GM18502 (cell line): ENCODE measurements at regions not wholly inside any gene's neighbourhood (a gene's known extent, or its start where the extent isn't known, plus 50 kb on each side); places are given as distances from the start of the nearest gene placed in this dataset.
A peak's percentile ranks its signal among the peaks of the same experiment; 100 is the strongest.
"Not testable (repeated sequence)": the region's sequence is repeated elsewhere in the genome, so short reads cannot be mapped to it uniquely, and the experiment has no call there.

ENCODE experiments used
- ATAC-seq: cut with Tn5 transposase; IDR thresholded peaks from one replicate; pipeline ENCODE4 v1.9.1; 2021; ENCODE audit warnings: mild to moderate bottlenecking; ENCODE audit not compliant: unreplicated experiment, poor library complexity

GRCh38 chr15:66864086-66864830 is 162.2 kb downstream of the SMAD6 start:
- ATAC-seq: no peak

- ATAC-seq: no peak
Measured at GRCh38 chr15:66864871-66865281, 162.8 kb downstream of the SMAD6 start.

GRCh38 chr15:66865622-66866611 is 163.9 kb downstream of the SMAD6 start:
- peak; percentile 82 for ATAC-seq

GRCh38 chr15:66866656-66867055 is 164.6 kb downstream of the SMAD6 start:
- ATAC-seq: no peak

DNA sequence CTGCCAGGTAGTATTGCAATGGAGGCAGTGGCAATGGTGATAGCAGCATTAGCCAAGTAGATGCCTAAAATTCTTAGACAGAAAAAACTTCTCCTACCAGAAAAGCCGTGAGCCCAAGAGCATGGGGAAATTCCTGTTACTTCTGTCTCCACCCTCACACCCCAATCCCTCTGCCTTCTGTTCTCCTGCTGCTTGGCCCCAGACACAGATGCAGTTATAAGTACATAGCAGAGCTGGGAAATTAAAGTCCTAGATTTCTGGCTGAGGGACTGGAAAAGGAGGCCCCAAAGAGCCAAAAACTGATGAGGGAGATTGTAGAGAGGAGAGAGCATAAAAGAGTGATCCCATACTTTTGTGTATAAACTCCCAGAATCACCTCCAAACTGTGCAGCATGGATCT is 166.9 kb downstream of the SMAD6 start:
- ATAC-seq: no peak

DNA sequence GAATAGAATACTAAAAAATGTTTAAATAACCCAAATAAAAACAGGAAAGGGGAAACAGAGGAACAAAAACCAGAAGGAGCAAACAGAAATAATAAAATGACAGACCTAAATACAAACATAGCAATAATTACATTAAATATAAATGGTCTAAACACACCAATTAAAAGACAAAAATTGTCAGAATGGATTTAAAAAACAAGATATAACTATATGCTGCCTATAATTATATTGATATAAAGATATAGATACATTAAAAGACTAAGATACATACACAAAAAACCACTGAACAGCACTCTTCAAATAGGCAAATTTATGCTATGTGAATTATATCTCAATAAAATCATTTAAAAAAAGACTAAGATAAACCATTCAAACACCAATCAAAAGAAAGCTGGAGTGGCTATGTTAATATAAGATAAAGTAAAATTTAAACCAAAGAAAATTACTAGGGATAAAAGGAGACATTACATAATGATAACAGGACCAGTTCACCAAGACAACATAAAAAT is 168.9 kb downstream of the SMAD6 start:
- ATAC-seq: no peak

- ATAC-seq: no peak
Measured at GRCh38 chr15:66872405-66872804, 170.4 kb downstream of the SMAD6 start.

- not testable (repeated sequence) for ATAC-seq
Measured at GRCh38 chr15:66873331-66873730, 171.3 kb downstream of the SMAD6 start.

DNA sequence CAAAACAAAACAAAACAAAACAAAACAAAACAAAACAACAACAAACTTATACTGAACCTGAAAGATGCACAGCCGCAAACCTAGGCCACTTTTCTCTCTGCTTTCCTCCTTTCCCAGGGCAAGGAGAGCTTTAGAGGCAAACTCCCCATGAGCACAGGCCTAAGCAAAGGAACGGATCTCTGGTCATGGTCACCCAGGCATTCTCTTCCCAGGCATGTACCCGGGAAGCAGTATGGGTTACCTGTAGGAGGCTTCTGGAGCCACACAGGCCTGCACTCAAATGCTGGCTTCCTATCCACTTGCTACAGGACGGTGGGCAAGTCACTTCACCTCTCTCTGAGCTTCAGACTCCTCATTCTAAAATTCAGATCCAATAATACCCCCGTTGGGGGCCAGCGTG is 171.8 kb downstream of the SMAD6 start:
- ATAC-seq: no peak

DNA sequence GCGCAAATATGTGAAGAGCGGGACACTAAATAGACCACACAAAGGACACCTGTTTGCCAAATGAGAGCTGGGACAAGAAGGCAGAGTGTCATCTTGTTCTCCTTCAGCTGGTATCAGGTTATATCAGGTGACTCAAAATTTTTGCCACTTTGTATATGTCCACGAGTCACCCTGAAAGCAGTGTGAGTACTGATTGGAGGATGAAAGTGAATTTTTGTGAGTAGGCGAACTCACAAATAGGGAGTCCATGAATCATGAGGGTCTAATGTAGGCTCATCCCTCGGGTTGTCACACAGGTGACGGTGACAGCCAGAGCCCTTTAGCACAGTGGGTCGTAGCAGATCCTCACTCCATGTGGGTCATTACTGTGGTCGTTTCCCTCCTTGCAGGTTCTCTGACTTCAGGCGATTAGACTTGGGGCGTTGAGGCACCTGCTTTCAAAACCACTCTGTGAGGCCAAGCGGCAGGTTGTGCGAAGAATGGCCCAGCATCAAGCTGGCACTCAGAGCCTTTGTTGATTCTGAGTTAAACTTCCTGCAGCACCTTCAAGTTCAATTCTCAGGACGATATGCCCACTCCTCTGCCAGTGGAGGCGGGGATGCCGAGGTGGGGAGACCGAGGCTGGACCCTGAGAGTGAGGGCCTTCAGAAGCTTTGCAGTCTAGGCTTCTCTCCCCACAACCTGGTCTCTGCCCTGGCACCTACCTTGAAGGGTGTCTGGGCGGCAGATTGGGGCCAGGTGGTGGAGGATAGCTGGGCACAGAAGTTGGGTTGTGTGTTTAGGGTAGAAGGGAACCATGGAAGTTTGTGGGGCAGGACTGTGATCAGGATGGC is 173.8 kb downstream of the SMAD6 start:
- ATAC-seq: no peak

DNA sequence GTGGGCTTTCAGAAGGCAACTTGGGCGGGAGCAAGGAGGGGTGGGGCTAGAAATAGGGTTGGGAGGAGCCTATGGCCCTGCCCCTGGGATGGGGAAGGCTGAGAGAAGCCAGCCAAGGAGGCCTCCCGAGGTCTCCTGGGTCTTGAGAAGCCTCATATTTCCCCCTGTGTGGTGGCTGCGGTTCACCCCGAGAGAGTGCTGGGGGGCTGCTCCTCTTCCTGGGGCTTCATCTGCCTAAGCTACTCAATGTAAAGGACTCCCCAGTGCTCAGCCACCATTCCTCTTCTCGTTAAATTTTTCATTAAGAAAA is 174.3 kb downstream of the SMAD6 start:
- ATAC-seq: no peak

- no peak for ATAC-seq
Measured at GRCh38 chr15:66876731-66877476, 174.9 kb downstream of the SMAD6 start.

GRCh38 chr15:66877477-66878271 is 175.6 kb downstream of the SMAD6 start:
- no peak for ATAC-seq

DNA sequence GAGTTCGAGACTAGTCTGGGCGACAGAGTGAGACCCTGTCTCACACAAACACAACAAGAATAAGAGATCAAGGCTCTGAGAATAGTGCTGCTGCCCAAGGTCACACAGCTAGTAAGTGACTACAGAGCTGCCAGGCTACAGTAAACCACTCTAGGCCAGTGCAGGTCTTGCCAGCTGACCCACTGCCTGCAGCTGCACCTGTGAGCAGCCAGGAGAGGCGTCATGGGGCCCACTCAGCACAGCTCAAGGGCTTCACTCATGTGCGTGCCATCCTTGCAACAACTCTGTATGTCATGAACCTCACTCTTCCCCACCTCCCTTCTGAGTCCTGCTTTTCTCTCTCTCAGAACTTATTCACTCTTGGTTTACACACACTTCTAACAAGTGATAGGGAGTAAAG is 176.7 kb downstream of the SMAD6 start:
- ATAC-seq: no peak

- no peak for ATAC-seq
Measured at GRCh38 chr15:66879531-66880368, 177.7 kb downstream of the SMAD6 start.

DNA sequence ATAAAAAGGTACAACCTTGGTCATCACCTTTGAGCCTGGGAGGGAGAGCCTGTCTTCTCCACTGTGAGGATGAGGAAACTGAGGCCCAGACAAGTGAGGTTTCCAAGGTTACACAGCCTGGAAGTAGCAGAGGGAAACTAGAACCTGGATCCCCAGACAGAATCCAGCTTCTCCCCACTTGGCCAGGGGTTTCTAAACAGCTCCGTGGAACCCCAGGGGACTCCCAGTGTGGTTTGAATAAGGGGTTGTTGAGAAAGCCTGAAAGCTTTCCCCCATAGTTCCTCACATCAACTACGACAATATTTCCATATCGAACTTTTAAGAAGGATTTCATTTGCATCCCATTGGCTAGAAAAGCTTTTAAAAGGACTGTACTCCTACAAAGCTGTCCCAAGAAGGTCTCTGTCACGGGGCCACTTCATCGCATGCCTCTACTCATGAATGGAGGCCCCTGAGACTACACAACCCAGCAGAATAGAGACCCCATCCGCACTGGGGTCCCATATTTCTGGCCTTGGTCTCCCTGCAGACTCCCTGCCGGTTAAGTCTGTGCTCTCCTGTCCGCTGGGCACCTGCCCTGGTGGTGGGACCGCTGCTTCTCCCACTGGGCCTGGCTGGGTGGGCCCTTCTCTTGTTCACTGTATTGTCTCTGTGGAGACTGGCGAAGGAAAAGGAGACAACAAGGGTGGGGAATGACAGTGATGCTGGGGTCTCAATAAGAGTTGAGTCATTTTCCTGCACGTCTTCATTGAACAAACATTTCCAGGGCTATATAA is 178.5 kb downstream of the SMAD6 start:
- ATAC-seq: no peak

DNA sequence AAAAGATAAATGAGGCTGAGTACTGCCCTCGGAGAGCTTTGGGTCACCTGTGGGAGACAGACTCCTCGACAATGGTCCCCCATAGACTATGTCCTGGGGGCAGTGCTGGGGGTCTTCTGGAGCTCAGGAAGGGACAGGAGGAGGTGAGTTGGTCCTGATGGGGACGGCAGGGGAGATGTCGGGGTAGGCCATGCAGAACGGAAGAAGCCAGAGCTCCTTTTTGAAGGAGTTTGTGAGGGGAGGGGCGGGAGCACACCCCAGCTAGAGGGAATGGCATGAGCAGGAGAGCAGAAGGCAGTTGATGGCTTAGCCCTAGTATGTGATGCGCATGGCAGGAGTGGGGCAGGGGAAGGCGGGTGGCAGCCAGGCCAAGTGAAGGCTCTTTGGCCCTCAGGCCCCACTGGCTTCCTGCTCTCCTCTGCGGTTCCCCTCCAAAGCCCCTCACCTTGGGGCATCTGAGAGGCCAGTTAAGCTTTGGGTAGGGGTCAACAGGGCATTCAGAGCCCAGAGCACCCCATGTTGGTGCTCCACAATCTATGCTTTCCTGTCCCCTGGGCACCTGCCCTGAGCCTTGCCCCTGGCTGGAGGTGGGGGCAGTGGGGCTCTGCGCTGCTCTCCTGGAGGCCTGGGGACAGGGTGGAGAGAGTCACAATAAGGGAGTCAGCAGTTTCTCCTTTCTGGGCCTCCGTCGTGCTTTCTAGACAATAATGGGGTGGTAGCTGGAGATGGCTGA is 179.3 kb downstream of the SMAD6 start:
- ATAC-seq: no peak
